ENCODE measurements at regions not wholly inside any gene's neighbourhood (a gene's known extent, or its start where the extent isn't known, plus 50 kb on each side); places are given as distances from the start of the nearest gene placed in this dataset.

DNA sequence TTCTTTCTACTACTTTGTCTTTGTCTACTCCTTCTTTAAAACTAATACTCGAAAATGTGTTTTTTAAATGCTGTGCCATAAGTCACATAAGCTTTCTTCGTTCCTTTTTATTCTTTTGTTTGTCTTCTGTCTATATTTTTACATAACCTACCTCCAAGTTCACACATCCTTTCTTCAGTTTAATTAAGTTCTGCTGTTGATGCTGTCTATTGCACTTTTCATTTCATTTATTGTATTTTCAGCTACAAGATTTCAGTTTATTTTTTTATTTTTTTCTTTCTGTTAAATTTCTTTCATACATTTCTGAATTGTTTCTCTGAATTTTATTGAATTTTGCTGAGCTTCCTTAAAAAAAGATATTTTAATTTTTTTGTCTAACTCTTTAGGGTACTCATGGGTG, 878.2 kb downstream of the MAT2B start:
- TF ChIP-seq POLR2A (IDR thresholded peaks at IDR 0.05) = no peak
- TF ChIP-seq, protein P1, sequence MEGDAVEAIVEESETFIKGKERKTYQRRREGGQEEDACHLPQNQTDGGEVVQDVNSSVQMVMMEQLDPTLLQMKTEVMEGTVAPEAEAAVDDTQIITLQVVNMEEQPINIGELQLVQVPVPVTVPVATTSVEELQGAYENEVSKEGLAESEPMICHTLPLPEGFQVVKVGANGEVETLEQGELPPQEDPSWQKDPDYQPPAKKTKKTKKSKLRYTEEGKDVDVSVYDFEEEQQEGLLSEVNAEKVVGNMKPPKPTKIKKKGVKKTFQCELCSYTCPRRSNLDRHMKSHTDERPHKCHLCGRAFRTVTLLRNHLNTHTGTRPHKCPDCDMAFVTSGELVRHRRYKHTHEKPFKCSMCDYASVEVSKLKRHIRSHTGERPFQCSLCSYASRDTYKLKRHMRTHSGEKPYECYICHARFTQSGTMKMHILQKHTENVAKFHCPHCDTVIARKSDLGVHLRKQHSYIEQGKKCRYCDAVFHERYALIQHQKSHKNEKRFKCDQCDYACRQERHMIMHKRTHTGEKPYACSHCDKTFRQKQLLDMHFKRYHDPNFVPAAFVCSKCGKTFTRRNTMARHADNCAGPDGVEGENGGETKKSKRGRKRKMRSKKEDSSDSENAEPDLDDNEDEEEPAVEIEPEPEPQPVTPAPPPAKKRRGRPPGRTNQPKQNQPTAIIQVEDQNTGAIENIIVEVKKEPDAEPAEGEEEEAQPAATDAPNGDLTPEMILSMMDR (IDR thresholded peaks at IDR 0.05) = no peak
- intact Hi-C loops (cut with DNase I) = no loop called here
- no peaks in the 10 kb centered on the region for H3K27me3 ChIP-seq
- H3K27ac ChIP-seq = no peak overlapping the region
- no peaks in the 10 kb centered on the region for H3K4me1 ChIP-seq (replicated peaks in 1 of 2)
- H3K9me3 ChIP-seq (replicated peaks in 1 of 3) = peaks cover 0 to 8% (median 0%) of the 10 kb centered on the region in 3 donors
- H3K36me3 ChIP-seq (replicated peaks in 1 of 2) = no peaks in the 10 kb centered on the region
- WGBS, 4 donors = 64 to 71% (median 67%) methylated on average over 2 of the region's 2 CpGs
- DNase-seq = no peak
- no peak overlapping the region for H3K4me3 ChIP-seq

DNA sequence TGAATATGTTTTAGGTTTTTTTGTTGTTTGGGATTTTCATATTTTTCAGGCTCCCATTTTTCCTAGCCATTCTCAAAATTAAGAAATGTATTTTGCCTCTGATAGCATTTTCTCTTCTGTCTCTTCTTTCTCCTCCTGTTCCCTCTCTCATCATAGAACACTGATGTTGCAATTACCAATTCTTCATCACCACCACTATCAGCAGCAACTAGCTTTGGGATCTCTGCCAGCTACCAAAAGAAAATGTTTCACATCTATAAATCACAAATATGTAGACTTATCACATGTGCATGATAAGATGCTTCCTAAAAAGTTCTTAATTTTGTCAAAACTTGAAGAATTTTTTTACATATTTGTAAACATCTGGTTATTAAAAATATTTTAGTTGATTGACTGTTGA, 887.1 kb downstream of the MAT2B start:
- Histone ChIP-seq H3K27ac (no peak overlapping the region), H3K27me3 (no peaks in the 10 kb centered on the region), H3K4me3 (no peak overlapping the region), H3K4me1 (replicated peaks in 1 of 2) (no peaks in the 10 kb centered on the region), H3K9me3 (replicated peaks in 1 of 3) (no peaks in the 10 kb centered on the region), H3K36me3 (replicated peaks in 1 of 2) (no peaks in the 10 kb centered on the region)
- no peak for TF ChIP-seq POLR2A (IDR thresholded peaks at IDR 0.05)
- TF ChIP-seq, protein P1 (IDR thresholded peaks at IDR 0.05) = no peak
- DNase-seq = no peak
- intact Hi-C loops (cut with DNase I) = no loop called here

DNA sequence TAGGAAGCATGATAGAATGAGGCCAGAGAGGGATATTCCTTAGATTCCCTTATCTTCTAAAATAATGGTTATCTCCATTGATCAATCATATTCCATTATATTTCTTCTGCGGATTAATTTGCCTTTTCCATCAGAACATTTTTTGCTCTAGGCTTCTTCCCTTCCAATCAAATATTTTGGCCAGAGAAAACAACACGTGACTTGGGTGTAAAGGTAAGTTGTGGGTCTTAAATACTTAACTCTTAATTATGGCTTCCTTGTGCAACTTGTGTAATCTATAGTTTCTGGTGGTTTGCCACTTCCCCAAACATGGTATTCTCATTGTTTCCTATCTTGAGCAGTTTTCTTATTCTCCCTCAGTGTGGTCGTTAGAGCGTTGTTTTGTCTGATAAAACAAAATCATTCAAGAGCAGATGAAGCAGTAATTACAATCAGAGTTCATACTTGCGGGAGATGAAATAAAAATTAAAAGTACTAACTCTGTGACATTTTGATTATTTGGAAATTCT, 889.3 kb downstream of the MAT2B start:
- intact Hi-C loops (cut with DNase I) = no loop called here
- no peaks in the 10 kb centered on the region for H3K4me1 ChIP-seq (replicated peaks in 1 of 2)
- H3K36me3 ChIP-seq (replicated peaks in 1 of 2) = no peaks in the 10 kb centered on the region
- H3K27me3 ChIP-seq = no peaks in the 10 kb centered on the region
- TF ChIP-seq, protein P1 (IDR thresholded peaks at IDR 0.05) = no peak
- TF ChIP-seq POLR2A (IDR thresholded peaks at IDR 0.05) = no peak
- 68 to 74% (median 69%) methylated on average over 5 of the region's 5 CpGs for WGBS, 4 donors
- no peak overlapping the region for H3K4me3 ChIP-seq
- DNase-seq = no peak
- no peaks in the 10 kb centered on the region for H3K9me3 ChIP-seq (replicated peaks in 1 of 3)
- H3K27ac ChIP-seq = no peak overlapping the region

DNA sequence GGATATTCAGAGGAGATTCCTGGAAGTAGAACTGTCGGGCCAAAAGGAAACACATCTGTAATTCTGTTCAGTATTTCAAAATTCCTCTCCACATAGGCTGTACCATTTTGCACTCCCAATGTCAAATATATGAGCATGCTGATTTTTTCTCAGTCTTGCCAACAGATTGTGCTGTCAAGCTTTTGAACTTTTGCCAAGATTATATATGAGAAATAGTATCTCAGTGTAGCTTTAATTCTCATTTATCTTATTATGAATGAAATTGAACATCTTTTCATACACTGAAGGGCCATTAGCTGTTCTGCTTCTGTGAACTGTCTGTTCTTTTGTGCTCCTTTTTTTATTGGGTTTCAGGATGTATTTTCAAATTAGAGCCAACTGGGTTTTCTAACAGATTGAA, 907.1 kb downstream of the MAT2B start:
- no peak overlapping the region for H3K27ac ChIP-seq
- H3K36me3 ChIP-seq (replicated peaks in 1 of 2) = no peaks in the 10 kb centered on the region
- no peak for TF ChIP-seq POLR2A (IDR thresholded peaks at IDR 0.05)
- TF ChIP-seq, protein P1 (IDR thresholded peaks at IDR 0.05) = no peak
- H3K27me3 ChIP-seq = no peaks in the 10 kb centered on the region
- WGBS, 4 donors = 62 to 90% (median 69%) methylated on average over 1 of the region's 1 CpG
- DNase-seq = no peak
- no peaks in the 10 kb centered on the region for H3K9me3 ChIP-seq (replicated peaks in 1 of 3)
- H3K4me3 ChIP-seq = no peak overlapping the region
- no peaks in the 10 kb centered on the region for H3K4me1 ChIP-seq (replicated peaks in 1 of 2)
- intact Hi-C loops (cut with DNase I) = no loop called here
